Lower leg skin (tissue), 4 donors: ENCODE measurements at regions not wholly inside any gene's neighbourhood (a gene's known extent, or its start where the extent isn't known, plus 50 kb on each side); places are given as distances from the start of the nearest gene placed in this dataset.
A peak's percentile ranks its signal among the peaks of the same experiment; 100 is the strongest.

Experiments
- DNase-seq, 2 donors: peaks; one replicate each; pipeline ENCODE4 v3.0.0-alpha.2; 2019; ENCODE audit warnings: low spot score in 2 of 2
- H3K4me3 ChIP-seq: fragments of 200-600 bp; sonication (generic); 2 replicates; pipeline ENCODE4 v1.5.1; 2017; ENCODE audit warnings: mild to moderate bottlenecking, low read depth; ENCODE audit not compliant: poor library complexity, severe bottlenecking
- CTCF ChIP-seq, 3 donors: fragments of 450-650 bp; IDR thresholded peaks; one replicate each; pipeline ENCODE4 v1.5.1; 2016; ENCODE audit warnings: antibody characterized with exemption in 3 of 3, mild to moderate bottlenecking in 3 of 3, moderate library complexity in 2 of 3
- POLR2A ChIP-seq, 2 donors: fragments of 450-650 bp; IDR thresholded peaks; one replicate each; pipeline ENCODE4 v1.6.1; 2016 to 2017; ENCODE audit warnings: antibody characterized with exemption in 2 of 2, mild to moderate bottlenecking in 1 of 2, moderate library complexity in 1 of 2
- WGBS, 2 donors: methylation state at CpG; one replicate each; pipeline ENCODE4 v1.1.5; 2018; 5-methylcytosine and 5-hydroxymethylcytosine counted together
- intact Hi-C: fragments of 100-400 bp; cut with DNase I; formaldehyde crosslinking; loops from one replicate; pipeline ENCODE4 v1.15.0; 2023; ENCODE audit warnings: low total_unique reads

GRCh38 chr1:50295566-50295965, 127.7 kb downstream of the DMRTA2 start:
- intact Hi-C loops: no loop called here
- 81 to 87% methylated on average over 5 of the region's 5 CpGs for WGBS, 2 donors
- TF ChIP-seq CTCF (IDR thresholded peaks at IDR 0.05) (no peak), POLR2A (IDR thresholded peaks at IDR 0.05) (no peak)
- H3K4me3 ChIP-seq: no peak overlapping the region
- peak in 1 of 2 donors; percentile 49 for DNase-seq

- no peak overlapping the region for H3K4me3 ChIP-seq
- 77% methylated on average over 9 of the region's 9 CpGs for WGBS, 2 donors
- TF ChIP-seq POLR2A (IDR thresholded peaks at IDR 0.05): no peak
- no peak for TF ChIP-seq CTCF (IDR thresholded peaks at IDR 0.05)
- DNase-seq: no peak
- intact Hi-C loops: no loop called here
These were observed 131.0 kb downstream of the DMRTA2 start for GRCh38 chr1:50292276-50292675.

GRCh38 chr1:50289495-50289894, 133.7 kb downstream of the DMRTA2 start:
- DNase-seq: no peak
- intact Hi-C loops: no loop called here
- H3K4me3 ChIP-seq: no peak overlapping the region
- 76 to 79% methylated on average over 3 of the region's 3 CpGs for WGBS, 2 donors
- TF ChIP-seq POLR2A (IDR thresholded peaks at IDR 0.05) (no peak), CTCF (IDR thresholded peaks at IDR 0.05) (no peak)

- no peak overlapping the region for H3K4me3 ChIP-seq
- no peak for TF ChIP-seq CTCF (IDR thresholded peaks at IDR 0.05)
- TF ChIP-seq POLR2A (IDR thresholded peaks at IDR 0.05): no peak
- intact Hi-C loops: no loop called here
- WGBS, 2 donors: 86 to 93% methylated on average over 4 of the region's 4 CpGs
- DNase-seq: no peak
These were observed 137.2 kb downstream of the DMRTA2 start for GRCh38 chr1:50285994-50286393.

GRCh38 chr1:50279622-50280330, 143.5 kb downstream of the DMRTA2 start:
- intact Hi-C loops: no loop called here
- peak in 1 of 2 donors; percentile 39 for DNase-seq
- WGBS, 2 donors: 15 to 21% methylated on average over 7 of the region's 7 CpGs
- TF ChIP-seq POLR2A (IDR thresholded peaks at IDR 0.05): no peak
- no peak for TF ChIP-seq CTCF (IDR thresholded peaks at IDR 0.05)
- no peak overlapping the region for H3K4me3 ChIP-seq

GRCh38 chr1:50278961-50279360, 144.3 kb downstream of the DMRTA2 start:
- WGBS, 2 donors: 28% methylated on average over 3 of the region's 3 CpGs
- intact Hi-C loops: no loop called here
- TF ChIP-seq POLR2A (IDR thresholded peaks at IDR 0.05) (no peak), CTCF (IDR thresholded peaks at IDR 0.05) (no peak)

More at GRCh38 chr1:50278961-50279360, 144.3 kb downstream of the DMRTA2 start:
- H3K4me3 ChIP-seq: no peak overlapping the region
- DNase-seq: no peak
